22Rv1 (cell line): ENCODE measurements at regions not wholly inside any gene's neighbourhood (a gene's known extent, or its start where the extent isn't known, plus 50 kb on each side); places are given as distances from the start of the nearest gene placed in this dataset.

Experiments
- H3K27ac ChIP-seq: fragments of 450-650 bp; 2 replicates; pipeline ENCODE4 v1.5.1; 2017
- CTCF ChIP-seq: fragments of 450-650 bp; IDR thresholded peaks from 2 replicates; pipeline ENCODE4 v1.5.1; 2017; ENCODE audit warnings: mild to moderate bottlenecking
- ZFX ChIP-seq: fragments of 450-650 bp; IDR thresholded peaks from 2 replicates; pipeline ENCODE4 v1.6.1; 2017; ENCODE audit warnings: antibody characterized with exemption, borderline replicate concordance

DNA sequence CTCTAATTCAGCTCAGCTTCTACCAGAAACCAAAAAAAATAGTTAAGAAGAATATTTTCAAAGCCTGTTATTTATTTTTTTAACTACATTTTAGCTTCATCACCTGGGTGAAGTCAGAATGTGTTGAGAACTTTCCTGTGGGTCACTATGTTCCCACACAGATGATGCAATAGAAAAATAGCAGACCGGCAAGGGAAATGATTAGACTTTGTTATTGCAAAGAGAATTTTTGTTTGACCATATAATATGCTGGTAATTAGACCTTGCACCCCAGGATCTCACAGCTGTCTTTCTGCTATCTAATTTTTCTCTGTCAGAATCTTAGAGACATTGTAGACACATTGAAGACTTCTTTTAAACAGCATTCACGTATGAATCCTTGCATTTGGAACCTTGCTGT, 299.3 kb downstream of the TBX15 start:
- TF ChIP-seq CTCF (no peak), ZFX (no peak)
- no peak overlapping the region for H3K27ac ChIP-seq

DNA sequence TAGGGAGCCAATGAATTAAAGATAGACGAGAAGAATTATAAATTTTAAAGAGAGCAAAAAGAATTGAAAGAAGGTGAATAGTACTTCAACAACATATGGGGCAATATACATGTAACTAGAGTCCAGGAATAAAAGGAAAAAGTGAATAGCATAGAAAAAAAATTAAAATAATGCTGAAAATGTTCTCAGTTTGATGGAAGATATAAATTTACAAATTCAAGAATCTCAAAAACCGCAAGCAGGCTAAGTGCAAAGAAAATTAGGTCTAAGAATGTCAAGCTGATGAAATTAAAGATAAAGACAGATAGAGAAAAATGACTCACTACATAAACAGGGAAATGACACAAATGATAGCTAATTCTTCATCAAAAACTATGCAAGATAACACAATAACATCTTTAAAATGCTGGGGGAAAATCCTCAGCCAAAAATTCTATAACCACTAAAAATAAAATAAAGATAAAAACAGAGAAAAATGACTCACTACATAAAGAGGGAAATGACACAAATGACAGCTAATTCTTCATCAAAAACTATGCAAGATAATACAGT, 326.3 kb downstream of the TBX15 start:
- TF ChIP-seq ZFX: no peak
- no peak for TF ChIP-seq CTCF
- no peak overlapping the region for H3K27ac ChIP-seq

DNA sequence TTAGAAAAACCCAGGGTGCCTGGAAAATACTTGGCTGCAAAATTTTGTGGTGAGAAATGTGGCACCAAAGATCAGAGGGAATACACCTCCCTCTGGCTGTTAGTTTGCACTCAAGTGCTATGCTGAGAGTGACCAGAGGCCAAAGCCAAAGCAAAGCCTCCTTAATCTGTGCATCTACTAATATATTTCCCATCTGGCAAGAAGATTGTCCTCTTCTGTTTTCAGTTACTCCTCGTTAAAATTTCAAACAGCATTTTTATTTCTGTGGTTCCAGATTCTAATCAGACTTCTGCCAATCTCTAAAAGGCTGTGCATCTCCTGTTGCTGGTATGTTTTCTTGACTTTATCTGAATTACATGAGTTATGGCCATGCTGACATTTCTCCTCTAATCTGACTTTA, 327.4 kb downstream of the TBX15 start:
- H3K27ac ChIP-seq: no peak overlapping the region
- TF ChIP-seq CTCF: no peak
- TF ChIP-seq ZFX: no peak

- TF ChIP-seq CTCF (no peak), ZFX (no peak)
- H3K27ac ChIP-seq: no peak overlapping the region
Observed at GRCh38 chr1:118659646-118660045, 328.5 kb downstream of the TBX15 start.

- H3K27ac ChIP-seq: no peak overlapping the region
- TF ChIP-seq CTCF (no peak), ZFX (no peak)
Observed at GRCh38 chr1:118650107-118650807, 337.9 kb downstream of the TBX15 start.

- no peak overlapping the region for H3K27ac ChIP-seq
- no peak for TF ChIP-seq ZFX
Observed at GRCh38 chr1:118649369-118650106, 338.6 kb downstream of the TBX15 start.

DNA sequence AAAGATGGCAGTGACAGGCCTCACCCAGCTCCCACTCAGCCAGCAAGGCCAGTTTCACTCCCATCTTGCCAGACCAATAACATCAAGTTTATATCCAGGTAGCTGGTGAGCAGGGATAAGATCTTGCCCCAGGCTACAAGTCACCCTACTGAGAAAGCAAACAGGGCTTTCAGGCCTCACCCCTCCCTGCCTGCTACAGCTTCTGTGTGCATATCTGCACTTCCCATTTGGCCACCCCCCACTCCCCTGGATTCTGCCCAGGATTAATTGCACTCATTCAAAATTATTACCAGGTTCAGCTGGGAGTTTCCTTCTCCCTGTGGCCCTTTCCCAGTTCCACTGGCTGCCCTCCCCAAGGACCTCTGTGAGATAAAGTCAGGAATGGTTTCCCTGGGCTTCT, 352.1 kb downstream of the TBX15 start:
- TF ChIP-seq ZFX (no peak), CTCF (no peak)

More for the DNA sequence above, 352.1 kb downstream of the TBX15 start:
- peak overlapping the region; percentile 42 for H3K27ac ChIP-seq
